Astrocyte (in vitro differentiated cells and primary cell): ENCODE measurements at regions not wholly inside any gene's neighbourhood (a gene's known extent, or its start where the extent isn't known, plus 50 kb on each side); places are given as distances from the start of the nearest gene placed in this dataset.

Source experiments
- CTCF ChIP-seq: IDR thresholded peaks from 2 replicates; pipeline ENCODE4 v1.5.1; 2011; ENCODE audit warnings: low read depth, mild to moderate bottlenecking, inconsistent platforms, low read length, moderate library complexity; ENCODE audit not compliant: insufficient read depth
- EZH2 ChIP-seq: IDR thresholded peaks from 2 replicates; pipeline ENCODE4 v1.6.1; 2012; ENCODE audit warnings: mild to moderate bottlenecking, low read length, inconsistent platforms; ENCODE audit not compliant: insufficient read depth

GRCh38 chr3:166526881-166527280, 689.7 kb upstream of the BCHE start:
- no peak for TF ChIP-seq EZH2
- TF ChIP-seq CTCF = no peak
